ENCODE measurements at regions not wholly inside any gene's neighbourhood (a gene's known extent, or its start where the extent isn't known, plus 50 kb on each side); places are given as distances from the start of the nearest gene placed in this dataset.

DNA sequence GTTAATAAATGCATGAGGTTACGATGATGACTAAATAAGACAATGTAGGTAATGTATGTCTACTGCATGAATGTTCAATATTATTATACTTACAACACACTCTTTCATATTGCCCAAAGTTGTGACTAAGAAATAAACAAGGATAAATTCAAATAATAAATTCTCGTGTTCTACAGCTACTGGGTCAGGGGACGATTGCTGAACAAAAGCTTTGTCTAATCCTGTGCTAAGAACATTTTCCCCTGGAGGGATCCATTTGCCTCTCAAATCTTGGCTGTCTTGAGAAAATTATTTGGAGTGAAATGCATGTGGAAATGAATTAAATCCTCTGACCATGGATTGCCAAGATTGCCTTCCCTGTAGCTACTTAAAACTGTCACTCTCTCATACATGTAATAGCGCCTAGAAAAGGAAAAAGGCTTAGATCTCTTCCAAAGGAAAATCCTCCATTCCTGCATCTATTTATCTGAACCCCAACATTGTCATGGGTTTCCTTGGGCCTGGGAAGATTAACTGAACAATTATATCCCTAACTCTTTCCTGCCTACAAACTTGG is 893.8 kb upstream of the ACO1 start:
- Histone ChIP-seq H3K4me1 (no peaks in the 10 kb centered on the region), H3K27me3 (no peaks in the 10 kb centered on the region), H3K27ac (no peak overlapping the region), H3K4me2 (no peak overlapping the region), H3K4me3 (no peak overlapping the region), H3K36me3 (no peaks in the 10 kb centered on the region), H3K9me3 (replicated peaks in 1 of 11) (peaks cover 0 to 1% (median 0%) of the 10 kb centered on the region in 11 experiments; a peak in 1 of 22 replicates), H4K20me1 (no peaks in the 10 kb centered on the region), H3K9ac (no peak overlapping the region)
- no peak for TF ChIP-seq Cebpa-rat (IDR thresholded peaks at IDR 0.05)

DNA sequence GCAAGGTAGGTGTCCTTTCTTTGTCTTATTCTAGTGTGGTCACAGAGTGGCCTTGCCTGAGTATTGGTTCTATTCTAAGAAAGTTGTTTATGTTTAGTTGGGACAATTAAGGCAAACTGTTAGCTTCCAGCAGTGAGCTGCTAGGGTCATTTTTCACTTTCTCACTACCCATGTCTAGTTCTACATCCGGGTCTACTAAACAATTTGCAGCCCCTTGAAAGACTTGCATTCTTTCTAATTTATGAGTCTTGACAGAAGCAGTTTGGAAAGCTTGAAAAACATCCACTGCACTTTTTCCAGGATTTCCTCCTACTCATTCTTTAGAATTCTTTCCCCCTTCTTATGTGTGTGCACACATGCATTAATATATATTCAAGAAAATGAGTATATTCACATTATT is 892.2 kb upstream of the ACO1 start:
- no peak overlapping the region for H3K9ac ChIP-seq
- H3K27ac ChIP-seq = no peak overlapping the region
- H3K27me3 ChIP-seq = no peaks in the 10 kb centered on the region
- H3K4me1 ChIP-seq = no peaks in the 10 kb centered on the region
- no peak for TF ChIP-seq Cebpa-rat (IDR thresholded peaks at IDR 0.05)
- H3K36me3 ChIP-seq = no peaks in the 10 kb centered on the region
- H3K4me3 ChIP-seq = no peak overlapping the region
- no peak overlapping the region for H3K4me2 ChIP-seq
- H4K20me1 ChIP-seq = no peaks in the 10 kb centered on the region
- H3K9me3 ChIP-seq (replicated peaks in 1 of 11) = peaks cover 0 to 6% (median 0%) of the 10 kb centered on the region in 11 experiments; a peak in 1 of 22 replicates

DNA sequence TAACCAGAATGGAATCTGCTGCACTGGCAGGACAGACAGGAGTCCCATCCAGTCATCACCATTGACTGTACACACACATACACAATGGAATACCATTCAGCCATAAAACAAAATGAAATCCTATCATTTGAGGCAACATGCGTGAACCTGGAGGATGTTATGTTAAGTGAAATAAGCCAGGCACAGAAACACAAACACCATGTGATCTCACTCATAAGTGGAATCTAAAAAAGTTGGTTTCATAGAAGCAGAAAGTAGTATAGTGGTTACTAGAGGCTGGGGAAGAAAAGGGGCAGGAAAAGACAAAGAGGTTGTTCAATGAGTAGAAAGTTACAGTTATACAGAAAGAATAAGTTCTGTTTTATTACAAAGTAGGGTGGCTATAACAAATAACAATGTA is 884.0 kb upstream of the ACO1 start:
- H3K36me3 ChIP-seq = no peaks in the 10 kb centered on the region
- no peak overlapping the region for H3K4me2 ChIP-seq
- no peaks in the 10 kb centered on the region for H3K4me1 ChIP-seq
- peaks cover 0 to 6% (median 0%) of the 10 kb centered on the region in 11 experiments; a peak in 1 of 22 replicates for H3K9me3 ChIP-seq (replicated peaks in 1 of 11)
- no peaks in the 10 kb centered on the region for H4K20me1 ChIP-seq
- H3K9ac ChIP-seq = no peak overlapping the region
- no peak for TF ChIP-seq Cebpa-rat (IDR thresholded peaks at IDR 0.05)
- no peaks in the 10 kb centered on the region for H3K27me3 ChIP-seq
- no peak overlapping the region for H3K4me3 ChIP-seq
- no peak overlapping the region for H3K27ac ChIP-seq

DNA sequence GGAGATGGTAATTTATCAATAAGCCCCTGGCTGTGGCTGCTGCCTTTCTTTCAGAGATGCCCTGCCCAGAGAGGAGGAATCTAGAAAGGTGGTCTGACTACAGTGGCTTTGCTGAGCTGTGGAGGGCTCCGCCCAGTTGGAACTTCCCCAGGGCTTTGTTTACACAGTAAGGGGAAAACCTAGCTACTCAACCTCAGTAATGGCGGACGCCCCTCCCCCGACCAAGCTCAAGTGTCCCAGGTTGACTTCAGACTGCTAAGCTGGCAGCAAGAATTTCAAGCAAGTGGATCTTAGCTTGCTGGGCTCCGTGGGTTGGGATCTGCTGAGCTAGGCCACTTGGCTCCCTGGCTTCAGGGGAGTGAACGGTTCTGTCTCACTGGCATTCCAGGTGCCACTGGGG is 865.4 kb upstream of the ACO1 start:
- no peaks in the 10 kb centered on the region for H3K4me1 ChIP-seq
- H3K4me2 ChIP-seq = no peak overlapping the region; a peak in 1 of 22 replicates
- TF ChIP-seq Cebpa-rat (IDR thresholded peaks at IDR 0.05) = no peak
- no peaks in the 10 kb centered on the region for H3K36me3 ChIP-seq
- H3K27me3 ChIP-seq = no peaks in the 10 kb centered on the region
- H3K9ac ChIP-seq = no peak overlapping the region
- H3K27ac ChIP-seq = no peak overlapping the region
- H3K9me3 ChIP-seq (replicated peaks in 1 of 11) = no peaks in the 10 kb centered on the region
- no peak overlapping the region for H3K4me3 ChIP-seq
- no peaks in the 10 kb centered on the region for H4K20me1 ChIP-seq

DNA sequence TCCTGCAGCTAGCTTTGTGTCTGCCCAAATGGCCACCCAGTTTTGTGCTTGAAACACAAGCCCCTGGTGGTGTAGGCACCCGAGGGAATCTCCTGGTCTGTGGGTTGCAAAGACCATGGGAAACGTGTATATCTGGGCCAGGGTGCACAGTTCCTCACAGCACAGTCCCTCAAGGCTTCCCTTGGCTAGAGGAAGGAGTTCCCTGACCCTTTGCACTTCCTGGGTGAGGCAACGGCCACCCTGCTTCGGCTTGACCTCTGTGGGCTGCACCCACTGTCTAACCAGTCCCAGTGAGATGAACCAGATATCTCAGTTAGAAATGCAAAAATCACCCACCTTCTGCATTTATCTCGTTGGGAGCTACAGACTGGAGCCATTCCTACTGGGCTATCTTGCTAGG is 865.0 kb upstream of the ACO1 start:
- no peak overlapping the region for H3K4me2 ChIP-seq
- H3K36me3 ChIP-seq = no peaks in the 10 kb centered on the region
- TF ChIP-seq Cebpa-rat (IDR thresholded peaks at IDR 0.05) = no peak

GRCh38 chr9:31519826-31520225 is 864.6 kb upstream of the ACO1 start:
- H3K4me2 ChIP-seq = no peak overlapping the region
- no peaks in the 10 kb centered on the region for H3K9me3 ChIP-seq (replicated peaks in 1 of 11)
- no peak overlapping the region for H3K9ac ChIP-seq
- TF ChIP-seq Cebpa-rat (IDR thresholded peaks at IDR 0.05) = no peak
- H3K4me1 ChIP-seq = no peaks in the 10 kb centered on the region
- H3K36me3 ChIP-seq = no peaks in the 10 kb centered on the region
- H4K20me1 ChIP-seq = no peaks in the 10 kb centered on the region
- H3K4me3 ChIP-seq = no peak overlapping the region
- H3K27ac ChIP-seq = no peak overlapping the region
- no peaks in the 10 kb centered on the region for H3K27me3 ChIP-seq

More for the DNA sequence above, 865.0 kb upstream of the ACO1 start:
- Histone ChIP-seq H3K4me3 (no peak overlapping the region), H3K27me3 (no peaks in the 10 kb centered on the region), H3K9ac (no peak overlapping the region), H3K4me1 (no peaks in the 10 kb centered on the region), H3K9me3 (replicated peaks in 1 of 11) (no peaks in the 10 kb centered on the region), H4K20me1 (no peaks in the 10 kb centered on the region), H3K27ac (no peak overlapping the region)

DNA sequence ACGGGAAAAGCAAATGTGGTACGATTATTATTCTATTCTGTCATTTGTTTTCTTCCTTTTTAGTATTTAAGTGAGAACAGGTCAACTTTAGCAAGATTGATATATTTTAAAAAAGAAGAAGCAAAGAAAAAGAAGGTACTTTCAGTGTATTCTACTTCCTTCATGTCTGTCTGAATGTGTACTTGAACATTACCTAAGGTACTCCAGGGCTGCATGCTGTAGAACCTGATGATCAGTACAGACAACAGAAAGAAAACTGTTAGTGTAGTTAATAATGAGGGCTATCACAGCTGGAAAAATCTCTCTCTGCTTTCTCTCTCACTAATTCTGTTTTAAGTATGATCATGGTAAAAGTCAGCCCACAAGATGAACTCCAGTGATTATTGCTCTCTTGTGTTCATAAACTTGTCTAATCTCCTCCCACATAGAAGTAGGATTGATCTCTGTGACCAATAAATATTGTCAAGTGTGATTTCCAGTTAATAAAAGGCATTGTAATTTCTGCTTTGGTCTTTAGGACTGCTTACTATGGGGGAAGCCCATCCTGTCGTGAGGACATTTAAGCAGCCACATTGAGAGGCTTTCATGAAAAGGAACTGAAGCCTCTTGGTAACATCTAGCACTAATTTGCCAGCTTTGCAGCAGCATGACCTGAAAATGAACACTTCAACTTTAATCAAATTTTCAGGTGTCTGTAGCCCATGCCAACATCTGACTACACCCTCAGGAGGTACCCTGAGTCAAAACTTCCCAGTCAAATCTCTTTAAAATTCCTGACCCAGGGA is 864.0 kb upstream of the ACO1 start:
- no peaks in the 10 kb centered on the region for H3K9me3 ChIP-seq (replicated peaks in 1 of 11)
- no peak overlapping the region for H3K4me2 ChIP-seq
- no peaks in the 10 kb centered on the region for H3K4me1 ChIP-seq
- no peak overlapping the region for H3K4me3 ChIP-seq
- no peaks in the 10 kb centered on the region for H4K20me1 ChIP-seq
- H3K27me3 ChIP-seq = no peaks in the 10 kb centered on the region
- TF ChIP-seq Cebpa-rat (IDR thresholded peaks at IDR 0.05) = no peak
- no peak overlapping the region for H3K27ac ChIP-seq
- H3K9ac ChIP-seq = no peak overlapping the region
- H3K36me3 ChIP-seq = no peaks in the 10 kb centered on the region

GRCh38 chr9:31535651-31536050 is 848.8 kb upstream of the ACO1 start:
- Histone ChIP-seq H3K27ac (no peak overlapping the region), H3K4me2 (no peak overlapping the region), H3K4me3 (no peak overlapping the region), H3K9me3 (replicated peaks in 1 of 11) (no peaks in the 10 kb centered on the region), H3K4me1 (no peaks in the 10 kb centered on the region), H4K20me1 (no peaks in the 10 kb centered on the region), H3K27me3 (no peaks in the 10 kb centered on the region), H3K36me3 (no peaks in the 10 kb centered on the region), H3K9ac (no peak overlapping the region)
- no peak for TF ChIP-seq Cebpa-rat (IDR thresholded peaks at IDR 0.05)

GRCh38 chr9:31536471-31536870 is 848.0 kb upstream of the ACO1 start:
- H3K4me2 ChIP-seq = no peak overlapping the region
- no peaks in the 10 kb centered on the region for H3K9me3 ChIP-seq (replicated peaks in 1 of 11)
- H3K4me3 ChIP-seq = no peak overlapping the region
- H3K27ac ChIP-seq = no peak overlapping the region
- H3K36me3 ChIP-seq = no peaks in the 10 kb centered on the region
- no peak for TF ChIP-seq Cebpa-rat (IDR thresholded peaks at IDR 0.05)
- H3K4me1 ChIP-seq = no peaks in the 10 kb centered on the region
- no peaks in the 10 kb centered on the region for H3K27me3 ChIP-seq
- H3K9ac ChIP-seq = no peak overlapping the region
- no peaks in the 10 kb centered on the region for H4K20me1 ChIP-seq

- Histone ChIP-seq H3K27me3 (no peaks in the 10 kb centered on the region), H3K9ac (no peak overlapping the region), H3K9me3 (replicated peaks in 1 of 11) (no peaks in the 10 kb centered on the region), H3K4me3 (no peak overlapping the region), H3K4me1 (no peaks in the 10 kb centered on the region), H4K20me1 (no peaks in the 10 kb centered on the region), H3K4me2 (no peak overlapping the region), H3K36me3 (no peaks in the 10 kb centered on the region), H3K27ac (no peak overlapping the region; a peak in 1 of 22 replicates)
- TF ChIP-seq Cebpa-rat (IDR thresholded peaks at IDR 0.05) = no peak
Observed at GRCh38 chr9:31541721-31542281, 842.6 kb upstream of the ACO1 start.
